Thyroid gland (tissue), 4 donors: ENCODE measurements at regions not wholly inside any gene's neighbourhood (a gene's known extent, or its start where the extent isn't known, plus 50 kb on each side); places are given as distances from the start of the nearest gene placed in this dataset.

Experiments
- DNase-seq, 2 donors: peaks; one replicate each; pipeline ENCODE4 v3.0.0-alpha.2; 2019
- H3K27ac ChIP-seq, 3 donors: fragments of 200-600 bp; sonication (generic); 1 replicate in 2 of 3; 2 replicates in 1 of 3; pipeline ENCODE4 v1.5.1; 2016 to 2019; ENCODE audit warnings: mild to moderate bottlenecking in 1 of 3, moderate library complexity in 1 of 3
- H3K27me3 ChIP-seq: fragments of 200-600 bp; sonication (generic); one replicate; pipeline ENCODE4 v1.5.1; 2019
- H3K36me3 ChIP-seq, 2 donors: fragments of 200-600 bp; sonication (generic); one replicate each; pipeline ENCODE4 v1.5.1; 2016 to 2019
- H3K4me1 ChIP-seq, 2 donors: fragments of 200-600 bp; sonication (generic); one replicate each; pipeline ENCODE4 v1.5.1; 2017 to 2019
- H3K4me3 ChIP-seq, 3 donors: fragments of 200-600 bp; sonication (generic); replicated peaks in 1 of 3; 1 replicate in 2 of 3; 2 replicates in 1 of 3; pipeline ENCODE4 v1.5.1; 2016; ENCODE audit warnings: mild to moderate bottlenecking in 1 of 3
- H3K9me3 ChIP-seq: fragments of 200-600 bp; sonication (generic); one replicate; pipeline ENCODE4 v1.5.1; 2017
- POLR2A ChIP-seq, 2 donors: fragments of 450-650 bp; IDR thresholded peaks; one replicate each; pipeline ENCODE4 v1.6.1; 2017; ENCODE audit warnings: antibody characterized with exemption in 2 of 2, mild to moderate bottlenecking in 2 of 2, moderate library complexity in 1 of 2
- WGBS, 2 donors: methylation state at CpG; one replicate each; pipeline ENCODE4 v1.1.5; 2017; 5-methylcytosine and 5-hydroxymethylcytosine counted together
- intact Hi-C: fragments of 100-400 bp; cut with DNase I; formaldehyde crosslinking; loops from one replicate; pipeline ENCODE4 v1.15.1; 2023
- TF ChIP-seq, protein P1 (sequence below), 6 experiments: fragments of 200-600 bp in 3 of 6; fragments of 450-650 bp in 3 of 6; sonication (generic) in 3 of 6; IDR thresholded peaks; one replicate each; pipeline ENCODE4 v1.5.1; 2016 to 2019; ENCODE audit warnings: antibody characterized with exemption in 6 of 6, mild to moderate bottlenecking in 2 of 6, inconsistent platforms in 1 of 6, moderate library complexity in 1 of 6

DNA sequence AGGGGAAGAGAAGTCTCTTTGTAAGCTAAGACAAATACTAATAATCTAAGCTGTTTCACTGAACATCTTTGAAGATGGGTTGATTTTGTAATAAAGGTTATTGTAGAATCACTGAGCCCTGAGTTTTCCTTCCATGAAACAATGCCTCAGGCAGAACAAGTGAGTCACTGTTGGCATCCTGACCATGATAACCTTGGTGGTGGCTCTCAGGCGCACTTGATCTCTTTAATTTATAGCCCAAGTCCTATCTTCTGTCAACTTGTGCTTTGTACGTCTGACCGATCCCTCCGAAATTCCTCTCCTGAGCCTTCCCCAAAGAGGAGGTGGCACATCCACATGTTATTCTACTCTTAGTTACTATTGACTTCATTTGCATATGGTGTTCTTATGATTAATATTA, 812.9 kb downstream of the REEP3 start:
- Histone ChIP-seq H3K4me1 (no peaks in the 10 kb centered on the region), H3K4me3 (no peak overlapping the region)
- 96% methylated on average over 4 of the region's 4 CpGs for WGBS, 2 donors

DNA sequence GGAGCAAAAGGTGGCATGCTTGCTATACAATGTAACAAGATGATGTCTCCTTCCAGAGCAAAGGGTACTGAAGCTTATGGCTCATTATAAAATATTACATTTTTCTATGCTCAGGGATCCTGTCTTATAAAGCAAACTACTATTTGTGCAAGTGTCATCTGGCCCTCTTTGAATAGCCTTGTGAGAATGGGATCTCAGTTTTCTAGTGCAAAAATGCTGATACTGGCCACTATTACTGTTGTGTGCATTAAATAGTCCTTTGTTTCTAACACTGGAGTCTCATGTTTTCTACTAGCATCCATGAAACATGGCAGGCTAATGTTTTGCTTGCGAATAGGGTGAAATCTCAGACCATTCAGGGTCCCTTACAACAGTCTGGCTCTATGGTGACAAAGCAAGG, 823.0 kb downstream of the REEP3 start:
- 90 to 95% methylated on average over 1 of the region's 1 CpG for WGBS, 2 donors
- Histone ChIP-seq H3K27me3 (no peaks in the 10 kb centered on the region), H3K27ac (no peak overlapping the region), H3K36me3 (no peaks in the 10 kb centered on the region), H3K9me3 (no peaks in the 10 kb centered on the region), H3K4me3 (no peak overlapping the region), H3K4me1 (no peaks in the 10 kb centered on the region)
- intact Hi-C loops: no loop called here
- DNase-seq: no peak
- no peak for TF ChIP-seq POLR2A (IDR thresholded peaks at IDR 0.05)
- TF ChIP-seq, protein P1, sequence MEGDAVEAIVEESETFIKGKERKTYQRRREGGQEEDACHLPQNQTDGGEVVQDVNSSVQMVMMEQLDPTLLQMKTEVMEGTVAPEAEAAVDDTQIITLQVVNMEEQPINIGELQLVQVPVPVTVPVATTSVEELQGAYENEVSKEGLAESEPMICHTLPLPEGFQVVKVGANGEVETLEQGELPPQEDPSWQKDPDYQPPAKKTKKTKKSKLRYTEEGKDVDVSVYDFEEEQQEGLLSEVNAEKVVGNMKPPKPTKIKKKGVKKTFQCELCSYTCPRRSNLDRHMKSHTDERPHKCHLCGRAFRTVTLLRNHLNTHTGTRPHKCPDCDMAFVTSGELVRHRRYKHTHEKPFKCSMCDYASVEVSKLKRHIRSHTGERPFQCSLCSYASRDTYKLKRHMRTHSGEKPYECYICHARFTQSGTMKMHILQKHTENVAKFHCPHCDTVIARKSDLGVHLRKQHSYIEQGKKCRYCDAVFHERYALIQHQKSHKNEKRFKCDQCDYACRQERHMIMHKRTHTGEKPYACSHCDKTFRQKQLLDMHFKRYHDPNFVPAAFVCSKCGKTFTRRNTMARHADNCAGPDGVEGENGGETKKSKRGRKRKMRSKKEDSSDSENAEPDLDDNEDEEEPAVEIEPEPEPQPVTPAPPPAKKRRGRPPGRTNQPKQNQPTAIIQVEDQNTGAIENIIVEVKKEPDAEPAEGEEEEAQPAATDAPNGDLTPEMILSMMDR (IDR thresholded peaks at IDR 0.05): no peak

More for the DNA sequence above, 812.9 kb downstream of the REEP3 start:
- intact Hi-C loops: no loop called here
- no peaks in the 10 kb centered on the region for H3K36me3 ChIP-seq
- no peak overlapping the region for H3K27ac ChIP-seq
- no peaks in the 10 kb centered on the region for H3K27me3 ChIP-seq
- no peaks in the 10 kb centered on the region for H3K9me3 ChIP-seq
- TF ChIP-seq POLR2A (IDR thresholded peaks at IDR 0.05): no peak
- TF ChIP-seq, protein P1 (IDR thresholded peaks at IDR 0.05): no peak
- no peak for DNase-seq

DNA sequence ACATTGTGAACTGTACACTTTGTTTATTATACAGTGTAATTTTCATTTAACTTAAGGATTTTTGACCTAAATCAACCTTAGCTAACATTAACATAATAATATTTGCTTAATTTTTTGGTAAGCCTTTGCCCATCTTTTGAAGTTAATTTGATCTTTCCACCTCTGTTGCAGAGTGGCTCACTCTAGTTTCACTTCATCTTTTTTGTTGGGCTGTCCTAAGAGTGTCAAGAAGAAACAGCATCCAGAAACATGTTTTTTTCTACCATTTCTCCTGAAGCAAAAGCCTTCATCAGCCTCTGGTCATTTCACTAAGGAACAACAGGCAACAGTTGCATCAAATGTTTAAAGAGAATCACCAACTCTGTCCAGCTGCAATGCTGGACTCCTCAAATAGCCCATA, 824.7 kb downstream of the REEP3 start:
- Histone ChIP-seq H3K4me1 (no peaks in the 10 kb centered on the region), H3K4me3 (no peak overlapping the region), H3K36me3 (no peaks in the 10 kb centered on the region), H3K27me3 (no peaks in the 10 kb centered on the region), H3K27ac (no peak overlapping the region), H3K9me3 (no peaks in the 10 kb centered on the region)
- no peak for TF ChIP-seq POLR2A (IDR thresholded peaks at IDR 0.05)
- TF ChIP-seq, protein P1 (IDR thresholded peaks at IDR 0.05): no peak
- DNase-seq: no peak
- intact Hi-C loops: no loop called here

DNA sequence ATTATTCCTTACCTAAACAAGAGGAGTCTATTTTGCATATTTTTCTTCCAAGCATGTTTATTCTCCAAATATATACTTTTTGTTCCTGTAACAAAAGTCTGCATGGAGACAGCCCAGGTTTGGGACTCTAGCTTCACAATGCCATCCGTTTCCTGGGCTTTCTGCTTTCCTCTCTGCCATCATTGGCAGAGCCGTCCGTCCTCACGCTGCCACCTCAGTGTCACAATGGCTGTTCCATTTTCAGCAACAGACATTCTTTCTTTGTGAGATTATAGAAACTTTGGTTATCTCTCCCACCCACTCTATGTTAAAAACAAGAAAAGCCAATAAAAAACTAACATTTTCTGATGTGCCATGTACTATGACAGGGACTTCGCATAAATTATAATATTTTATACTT, 825.2 kb downstream of the REEP3 start:
- no peaks in the 10 kb centered on the region for H3K27me3 ChIP-seq
- intact Hi-C loops: no loop called here
- no peak overlapping the region for H3K4me3 ChIP-seq
- DNase-seq: no peak
- H3K36me3 ChIP-seq: no peaks in the 10 kb centered on the region
- no peak overlapping the region for H3K27ac ChIP-seq
- no peaks in the 10 kb centered on the region for H3K9me3 ChIP-seq
- no peaks in the 10 kb centered on the region for H3K4me1 ChIP-seq
- 85 to 86% methylated on average over 5 of the region's 5 CpGs for WGBS, 2 donors
- TF ChIP-seq, protein P1 (IDR thresholded peaks at IDR 0.05): no peak
- TF ChIP-seq POLR2A (IDR thresholded peaks at IDR 0.05): no peak

DNA sequence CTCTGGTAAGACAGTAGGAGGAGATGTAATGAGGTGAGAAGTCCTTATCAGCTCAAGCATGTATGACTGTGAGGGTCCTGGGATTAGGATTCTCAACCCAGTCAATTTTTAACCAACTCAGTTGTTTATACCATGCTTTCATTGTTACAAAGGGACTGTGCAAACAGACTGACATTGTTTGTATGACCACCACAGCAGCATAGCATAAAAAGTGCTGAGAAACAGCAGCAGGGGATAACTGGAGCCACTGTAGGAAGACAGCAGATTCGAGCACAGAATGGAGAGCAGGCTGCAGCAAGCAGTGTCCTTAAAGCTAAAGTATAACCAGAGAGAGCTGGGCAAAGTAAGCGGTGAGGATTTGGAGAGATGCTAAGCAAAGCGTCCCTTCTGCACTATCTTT, 829.5 kb downstream of the REEP3 start:
- intact Hi-C loops: no loop called here
- no peaks in the 10 kb centered on the region for H3K4me1 ChIP-seq
- H3K36me3 ChIP-seq: no peaks in the 10 kb centered on the region
- H3K9me3 ChIP-seq: no peaks in the 10 kb centered on the region
- no peak overlapping the region for H3K27ac ChIP-seq
- H3K4me3 ChIP-seq: no peak overlapping the region
- no peak for TF ChIP-seq POLR2A (IDR thresholded peaks at IDR 0.05)
- TF ChIP-seq, protein P1 (IDR thresholded peaks at IDR 0.05): no peak
- DNase-seq: no peak
- H3K27me3 ChIP-seq: no peaks in the 10 kb centered on the region
- WGBS, 2 donors: 40 to 46% methylated on average over 3 of the region's 3 CpGs
